BE2C (cell line): ENCODE measurements at regions not wholly inside any gene's neighbourhood (a gene's known extent, or its start where the extent isn't known, plus 50 kb on each side); places are given as distances from the start of the nearest gene placed in this dataset.

Source experiments
- DNase-seq: peaks from one replicate; pipeline ENCODE4 v3.0.0-alpha.2; 2020
- H3K27me3 ChIP-seq: fragments of 250-450 bp; sonication (Bioruptor Pico); 2 replicates; pipeline ENCODE4 v1.5.1; 2020; ENCODE audit warnings: mild to moderate bottlenecking
- H3K36me3 ChIP-seq: fragments of 250-450 bp; sonication (Bioruptor Pico); 2 replicates; pipeline ENCODE4 v1.5.1; 2020; ENCODE audit warnings: mild to moderate bottlenecking
- H3K4me1 ChIP-seq: fragments of 250-450 bp; sonication (Bioruptor Pico); 2 replicates; pipeline ENCODE4 v1.5.1; 2020
- H3K4me3 ChIP-seq: 2 replicates; pipeline ENCODE4 v1.5.1; 2011; ENCODE audit warnings: low read depth, low read length
- H3K9me3 ChIP-seq: fragments of 250-450 bp; sonication (Bioruptor Pico); 2 replicates; pipeline ENCODE4 v1.5.1; 2020
- TF ChIP-seq, protein P1 (sequence below): IDR thresholded peaks from 2 replicates; pipeline ENCODE4 v1.5.1; 2012; ENCODE audit warnings: mild to moderate bottlenecking, low read depth, low read length

DNA sequence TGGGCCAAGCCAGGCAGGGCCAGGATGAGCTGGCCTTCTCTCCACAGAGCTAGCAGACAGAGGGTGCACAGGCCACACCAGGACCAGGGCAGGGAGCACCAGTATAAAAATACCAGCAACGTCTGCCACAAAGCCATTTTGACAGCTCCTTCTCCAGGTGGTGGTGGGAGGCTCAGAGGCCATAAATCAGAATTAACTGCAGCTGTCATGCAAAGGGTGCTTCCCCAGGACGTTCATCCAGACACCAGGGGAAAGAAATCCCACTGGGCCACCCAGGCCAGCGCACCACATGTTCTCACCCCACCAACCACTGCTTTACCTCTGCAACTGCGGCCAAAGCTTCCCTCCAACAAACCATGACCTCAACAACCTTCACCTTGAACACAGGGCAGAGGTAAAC, 403.7 kb upstream of the TRPC7 start:
- no peaks in the 10 kb centered on the region for H3K27me3 ChIP-seq
- no peaks in the 10 kb centered on the region for H3K9me3 ChIP-seq
- H3K4me3 ChIP-seq = no peak overlapping the region
- no peak for DNase-seq
- no peaks in the 10 kb centered on the region for H3K36me3 ChIP-seq
- no peaks in the 10 kb centered on the region for H3K4me1 ChIP-seq
- TF ChIP-seq, protein P1, sequence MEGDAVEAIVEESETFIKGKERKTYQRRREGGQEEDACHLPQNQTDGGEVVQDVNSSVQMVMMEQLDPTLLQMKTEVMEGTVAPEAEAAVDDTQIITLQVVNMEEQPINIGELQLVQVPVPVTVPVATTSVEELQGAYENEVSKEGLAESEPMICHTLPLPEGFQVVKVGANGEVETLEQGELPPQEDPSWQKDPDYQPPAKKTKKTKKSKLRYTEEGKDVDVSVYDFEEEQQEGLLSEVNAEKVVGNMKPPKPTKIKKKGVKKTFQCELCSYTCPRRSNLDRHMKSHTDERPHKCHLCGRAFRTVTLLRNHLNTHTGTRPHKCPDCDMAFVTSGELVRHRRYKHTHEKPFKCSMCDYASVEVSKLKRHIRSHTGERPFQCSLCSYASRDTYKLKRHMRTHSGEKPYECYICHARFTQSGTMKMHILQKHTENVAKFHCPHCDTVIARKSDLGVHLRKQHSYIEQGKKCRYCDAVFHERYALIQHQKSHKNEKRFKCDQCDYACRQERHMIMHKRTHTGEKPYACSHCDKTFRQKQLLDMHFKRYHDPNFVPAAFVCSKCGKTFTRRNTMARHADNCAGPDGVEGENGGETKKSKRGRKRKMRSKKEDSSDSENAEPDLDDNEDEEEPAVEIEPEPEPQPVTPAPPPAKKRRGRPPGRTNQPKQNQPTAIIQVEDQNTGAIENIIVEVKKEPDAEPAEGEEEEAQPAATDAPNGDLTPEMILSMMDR = no peak

DNA sequence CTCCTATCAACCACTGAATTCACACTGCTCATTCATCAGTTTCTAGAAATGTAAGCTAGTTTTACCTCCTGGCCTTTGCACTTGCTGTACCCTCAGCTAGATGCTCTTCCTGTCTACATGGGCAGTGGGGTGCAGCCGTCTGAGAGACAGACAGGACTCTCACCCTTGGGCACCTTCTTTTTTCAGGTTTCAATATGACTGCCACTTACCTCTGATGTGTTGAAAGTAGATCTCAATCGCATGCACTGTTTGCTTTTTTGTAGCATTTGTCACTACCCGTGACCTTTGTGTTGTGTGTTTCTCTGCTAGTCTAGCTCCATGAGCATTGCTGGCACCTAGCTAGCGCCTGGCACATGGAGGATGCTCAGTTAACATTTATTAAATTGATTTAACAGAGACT, 403.1 kb upstream of the TRPC7 start:
- H3K36me3 ChIP-seq = no peaks in the 10 kb centered on the region
- no peaks in the 10 kb centered on the region for H3K27me3 ChIP-seq
- H3K9me3 ChIP-seq = no peaks in the 10 kb centered on the region
- no peak overlapping the region for H3K4me3 ChIP-seq
- TF ChIP-seq, protein P1 = no peak
- no peak for DNase-seq
- H3K4me1 ChIP-seq = no peaks in the 10 kb centered on the region

DNA sequence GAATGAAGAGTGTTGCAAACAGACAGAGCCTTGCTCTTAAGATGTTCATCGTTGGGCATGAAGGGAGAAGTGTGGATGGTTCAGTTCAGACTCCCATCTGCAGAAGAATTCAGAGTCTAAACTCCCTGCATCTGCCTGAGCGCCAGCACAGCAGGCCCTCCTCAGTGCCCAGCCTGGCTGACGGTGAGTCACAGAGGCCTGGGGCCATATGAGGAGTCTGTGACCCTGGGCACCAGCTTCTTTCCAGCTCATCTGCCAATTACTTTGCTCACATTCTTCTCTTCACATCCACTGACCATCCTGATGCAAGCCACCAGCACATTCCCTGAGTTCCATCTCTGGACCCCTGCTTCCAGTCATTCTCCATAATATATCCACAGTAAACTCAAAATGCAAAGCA, 401.1 kb upstream of the TRPC7 start:
- DNase-seq = no peak
- no peaks in the 10 kb centered on the region for H3K9me3 ChIP-seq
- no peaks in the 10 kb centered on the region for H3K4me1 ChIP-seq
- H3K27me3 ChIP-seq = no peaks in the 10 kb centered on the region
- TF ChIP-seq, protein P1 = no peak
- H3K4me3 ChIP-seq = no peak overlapping the region
- no peaks in the 10 kb centered on the region for H3K36me3 ChIP-seq

DNA sequence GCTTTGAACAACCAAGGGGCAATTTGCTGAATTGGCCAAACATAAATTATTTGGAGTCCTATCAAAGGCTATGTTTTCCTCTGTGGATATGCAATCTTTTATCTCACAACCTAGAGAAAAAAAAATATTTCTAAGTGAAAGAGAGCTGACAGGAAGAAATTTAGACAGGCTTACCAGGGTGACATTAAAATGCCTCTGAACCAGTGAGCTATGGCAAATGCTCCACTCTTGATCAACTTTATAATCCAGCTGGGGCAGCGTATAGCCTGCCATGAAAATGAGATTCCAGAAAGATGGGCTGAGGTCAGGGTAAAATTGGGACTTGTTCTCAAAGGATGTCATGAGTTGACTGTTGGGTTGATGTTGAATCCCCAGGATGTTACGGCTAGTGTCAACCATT, 399.3 kb upstream of the TRPC7 start:
- TF ChIP-seq, protein P1 = no peak
- Histone ChIP-seq H3K27me3 (no peaks in the 10 kb centered on the region), H3K9me3 (no peaks in the 10 kb centered on the region), H3K4me1 (no peaks in the 10 kb centered on the region), H3K36me3 (no peaks in the 10 kb centered on the region), H3K4me3 (no peak overlapping the region)
- DNase-seq = no peak

DNA sequence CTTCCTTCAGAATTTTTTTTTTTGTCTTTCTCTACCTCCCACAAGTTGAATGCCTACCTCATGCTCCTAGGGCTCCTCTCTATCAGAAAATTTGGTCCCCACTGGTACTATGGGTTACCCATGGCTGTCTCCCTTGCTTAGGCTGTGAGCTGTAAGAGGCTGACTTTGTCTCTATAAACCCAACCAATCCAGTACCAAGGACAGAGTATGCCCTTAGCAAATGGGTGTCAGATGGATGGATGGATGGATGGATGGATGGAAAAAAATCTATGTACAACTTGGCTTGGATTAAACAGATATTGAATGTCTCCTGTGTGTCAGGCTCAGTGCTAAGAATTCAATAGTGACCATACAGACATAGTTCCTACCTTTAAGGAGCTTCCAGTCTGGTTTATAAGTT, 398.2 kb upstream of the TRPC7 start:
- no peak overlapping the region for H3K4me3 ChIP-seq
- DNase-seq = no peak
- TF ChIP-seq, protein P1 = no peak
- H3K36me3 ChIP-seq = no peaks in the 10 kb centered on the region
- no peaks in the 10 kb centered on the region for H3K27me3 ChIP-seq
- H3K9me3 ChIP-seq = no peaks in the 10 kb centered on the region
- no peaks in the 10 kb centered on the region for H3K4me1 ChIP-seq

DNA sequence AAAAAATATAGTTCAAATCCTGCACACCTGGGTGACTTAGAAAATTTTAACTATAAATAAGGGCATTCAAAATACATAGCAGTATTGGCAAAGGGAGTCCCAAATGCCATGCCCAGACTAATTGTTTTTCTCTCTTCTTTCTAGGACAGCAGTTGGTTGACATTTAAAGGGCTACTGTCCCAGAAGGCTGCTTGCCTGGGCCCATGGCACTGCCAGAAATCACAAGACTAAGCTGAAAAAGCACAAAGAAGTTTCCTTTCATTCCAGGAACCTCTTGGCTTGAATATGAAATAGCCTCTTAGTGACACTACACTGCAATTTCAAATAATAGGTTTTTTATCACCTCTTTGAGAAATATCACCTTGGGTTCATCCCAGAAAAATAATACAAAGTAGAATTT, 388.9 kb upstream of the TRPC7 start:
- no peak for DNase-seq
- H3K9me3 ChIP-seq = no peaks in the 10 kb centered on the region
- no peaks in the 10 kb centered on the region for H3K36me3 ChIP-seq
- no peak overlapping the region for H3K4me3 ChIP-seq
- no peaks in the 10 kb centered on the region for H3K27me3 ChIP-seq
- H3K4me1 ChIP-seq = no peaks in the 10 kb centered on the region
- TF ChIP-seq, protein P1 = no peak
